HUES48 (cell line): ENCODE measurements at regions not wholly inside any gene's neighbourhood (a gene's known extent, or its start where the extent isn't known, plus 50 kb on each side); places are given as distances from the start of the nearest gene placed in this dataset.

Experiments
- H3K27ac ChIP-seq: one replicate; pipeline ENCODE4 v1.7.0; 2013; ENCODE audit warnings: low read depth, low read length, inconsistent platforms
- H3K27me3 ChIP-seq: 2 replicates; pipeline ENCODE4 v1.6.1; 2013; ENCODE audit warnings: mild to moderate bottlenecking, low read length; ENCODE audit not compliant: control insufficient read depth, insufficient read depth
- H3K36me3 ChIP-seq: 2 replicates; pipeline ENCODE4 v1.6.1; 2013; ENCODE audit warnings: low read length; ENCODE audit not compliant: control insufficient read depth, insufficient read depth
- H3K4me1 ChIP-seq: 2 replicates; pipeline ENCODE4 v1.6.1; 2013; ENCODE audit warnings: mild to moderate bottlenecking, low read length; ENCODE audit not compliant: control insufficient read depth, insufficient read depth
- H3K4me3 ChIP-seq: 2 replicates; pipeline ENCODE4 v1.5.1; 2013; ENCODE audit warnings: mild to moderate bottlenecking, low read depth, low read length
- H3K9ac ChIP-seq: 2 replicates; pipeline ENCODE4 v1.6.1; 2013; ENCODE audit warnings: mild to moderate bottlenecking, low read depth, low read length, moderate library complexity
- H3K9me3 ChIP-seq: 2 replicates; pipeline ENCODE4 v1.6.1; 2013; ENCODE audit warnings: low read length; ENCODE audit not compliant: control insufficient read depth, insufficient read depth

DNA sequence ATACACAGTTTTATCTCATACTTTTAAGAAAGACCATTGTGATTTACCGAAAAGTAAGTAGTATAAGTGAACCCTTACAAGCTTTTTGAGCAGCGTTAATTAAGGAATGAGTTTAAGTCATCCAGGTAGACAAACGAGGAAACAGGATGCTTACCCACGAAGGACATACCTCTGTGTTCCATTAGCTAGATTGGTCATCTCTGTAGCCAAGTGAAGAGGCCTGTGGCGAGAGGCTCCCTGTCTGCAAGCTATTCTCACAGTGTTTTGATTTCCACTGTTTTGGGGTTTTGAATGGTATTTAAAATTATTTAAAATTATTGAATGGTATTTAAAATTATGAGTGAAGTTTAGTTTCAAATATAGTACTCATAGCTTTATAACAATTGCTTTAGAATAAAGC lies 342.1 kb upstream of the RGS6 start:
- Histone ChIP-seq H3K9ac (no peak overlapping the region), H3K4me1 (peaks cover 16% of the 10 kb centered on the region), H3K27ac (no peak overlapping the region), H3K36me3 (0 out of 2 replicates have a peak, but pooled peaks cover 3% of the 10 kb centered on the region), H3K27me3 (no peaks in the 10 kb centered on the region), H3K9me3 (no peaks in the 10 kb centered on the region), H3K4me3 (no peak overlapping the region)

GRCh38 chr14:71591231-71591630 lies 341.0 kb upstream of the RGS6 start:
- no peak overlapping the region for H3K27ac ChIP-seq
- no peaks in the 10 kb centered on the region for H3K9me3 ChIP-seq
- H3K4me1 ChIP-seq = peaks cover 6% of the 10 kb centered on the region
- H3K36me3 ChIP-seq = 0 out of 2 replicates have a peak, but pooled peaks cover 3% of the 10 kb centered on the region
- H3K9ac ChIP-seq = no peak overlapping the region
- H3K4me3 ChIP-seq = no peak overlapping the region
- H3K27me3 ChIP-seq = no peaks in the 10 kb centered on the region

GRCh38 chr14:71591929-71592328 lies 340.3 kb upstream of the RGS6 start:
- H3K9me3 ChIP-seq = no peaks in the 10 kb centered on the region
- H3K27ac ChIP-seq = no peak overlapping the region
- H3K4me3 ChIP-seq = no peak overlapping the region
- H3K4me1 ChIP-seq = no peaks in the 10 kb centered on the region; the same call in 1 of the 2 replicates
- no peak overlapping the region for H3K9ac ChIP-seq
- H3K27me3 ChIP-seq = no peaks in the 10 kb centered on the region
- H3K36me3 ChIP-seq = 0 out of 2 replicates have a peak, but pooled peaks cover 3% of the 10 kb centered on the region

GRCh38 chr14:71592361-71592760 lies 339.9 kb upstream of the RGS6 start:
- H3K9ac ChIP-seq = no peak overlapping the region
- 0 out of 2 replicates have a peak, but pooled peaks cover 3% of the 10 kb centered on the region for H3K36me3 ChIP-seq
- no peak overlapping the region for H3K27ac ChIP-seq
- no peak overlapping the region for H3K4me3 ChIP-seq
- no peaks in the 10 kb centered on the region for H3K9me3 ChIP-seq
- H3K27me3 ChIP-seq = no peaks in the 10 kb centered on the region
- no peaks in the 10 kb centered on the region for H3K4me1 ChIP-seq

GRCh38 chr14:71593966-71594365 lies 338.3 kb upstream of the RGS6 start:
- no peak overlapping the region for H3K27ac ChIP-seq
- H3K4me1 ChIP-seq = no peaks in the 10 kb centered on the region
- H3K36me3 ChIP-seq = 0 out of 2 replicates have a peak, but pooled peaks cover 4% of the 10 kb centered on the region
- no peak overlapping the region for H3K9ac ChIP-seq
- H3K27me3 ChIP-seq = no peaks in the 10 kb centered on the region
- no peak overlapping the region for H3K4me3 ChIP-seq
- no peaks in the 10 kb centered on the region for H3K9me3 ChIP-seq

GRCh38 chr14:71594821-71595220 lies 337.4 kb upstream of the RGS6 start:
- Histone ChIP-seq H3K36me3 (0 out of 2 replicates have a peak, but pooled peaks cover 4% of the 10 kb centered on the region), H3K4me1 (no peaks in the 10 kb centered on the region), H3K27ac (no peak overlapping the region), H3K9me3 (no peaks in the 10 kb centered on the region), H3K4me3 (no peak overlapping the region), H3K9ac (no peak overlapping the region), H3K27me3 (no peaks in the 10 kb centered on the region)

DNA sequence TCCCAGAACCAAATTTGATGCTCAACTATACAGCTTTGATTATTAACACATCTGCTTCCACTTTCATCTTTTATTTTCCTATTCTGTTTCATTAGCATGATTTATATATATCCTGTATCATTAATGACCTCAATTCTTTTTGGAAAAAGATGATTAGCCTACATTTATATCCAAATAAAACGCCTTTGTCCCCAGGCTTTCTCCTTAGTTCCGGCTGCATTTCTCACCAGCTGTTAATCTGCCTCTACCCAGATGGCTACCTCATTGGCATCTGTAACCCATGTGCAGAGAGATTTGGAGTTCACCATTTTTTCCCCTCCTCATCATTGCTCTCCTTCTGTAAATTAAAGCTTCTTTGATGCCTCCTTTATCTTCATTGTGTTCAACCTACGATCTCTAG lies 336.8 kb upstream of the RGS6 start:
- 0 out of 2 replicates have a peak, but pooled peaks cover 6% of the 10 kb centered on the region for H3K9me3 ChIP-seq
- H3K4me3 ChIP-seq = no peak overlapping the region
- no peak overlapping the region for H3K27ac ChIP-seq
- H3K36me3 ChIP-seq = 0 out of 2 replicates have a peak, but pooled peaks cover 4% of the 10 kb centered on the region
- no peak overlapping the region for H3K9ac ChIP-seq
- H3K4me1 ChIP-seq = no peaks in the 10 kb centered on the region
- H3K27me3 ChIP-seq = no peaks in the 10 kb centered on the region

- Histone ChIP-seq H3K27me3 (peaks cover 5% of the 10 kb centered on the region; the same call in 1 of the 2 replicates), H3K4me3 (no peak overlapping the region), H3K9me3 (0 out of 2 replicates have a peak, but pooled peaks cover 7% of the 10 kb centered on the region), H3K36me3 (0 out of 2 replicates have a peak, but pooled peaks cover 4% of the 10 kb centered on the region), H3K4me1 (no peaks in the 10 kb centered on the region), H3K27ac (no peak overlapping the region), H3K9ac (no peak overlapping the region)
Observed at GRCh38 chr14:71597287-71597920, 334.8 kb upstream of the RGS6 start.

DNA sequence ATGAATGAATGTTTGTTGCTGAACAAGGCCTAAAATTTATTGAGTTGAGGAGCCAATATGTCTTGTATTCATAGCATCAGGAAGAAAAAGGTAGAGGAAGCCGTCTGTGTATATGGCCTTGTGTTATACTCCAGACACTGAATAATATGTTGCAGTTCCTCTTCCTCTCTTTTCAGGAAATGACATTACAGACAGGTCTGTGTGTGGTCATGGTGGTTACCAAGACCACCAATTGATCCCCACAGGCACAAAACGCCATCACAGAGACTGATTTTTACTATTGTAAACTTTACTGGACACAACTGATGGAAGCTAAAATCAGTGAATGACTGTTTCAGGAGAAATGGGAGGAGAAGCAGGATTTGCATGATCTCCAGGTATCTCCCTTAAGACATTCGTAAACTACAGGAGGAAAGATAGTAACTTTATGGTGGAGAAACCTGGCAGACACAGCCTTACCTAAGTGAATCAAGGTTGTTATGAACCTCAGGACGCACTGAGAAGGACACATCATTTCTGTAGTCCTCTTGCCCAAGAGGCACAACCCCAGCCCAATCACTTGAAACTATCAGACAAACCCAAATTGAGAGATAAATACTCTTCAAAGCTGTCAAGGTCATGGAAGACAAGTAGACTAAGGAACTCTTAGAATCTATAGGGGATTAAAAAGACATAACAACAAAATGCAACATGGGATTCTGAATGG lies 334.1 kb upstream of the RGS6 start:
- Histone ChIP-seq H3K4me3 (no peak overlapping the region), H3K27me3 (peaks cover 12% of the 10 kb centered on the region; the same call in 1 of the 2 replicates), H3K9ac (no peak overlapping the region), H3K27ac (no peak overlapping the region), H3K9me3 (0 out of 2 replicates have a peak, but pooled peaks cover 7% of the 10 kb centered on the region), H3K36me3 (0 out of 2 replicates have a peak, but pooled peaks cover 4% of the 10 kb centered on the region), H3K4me1 (no peaks in the 10 kb centered on the region)

DNA sequence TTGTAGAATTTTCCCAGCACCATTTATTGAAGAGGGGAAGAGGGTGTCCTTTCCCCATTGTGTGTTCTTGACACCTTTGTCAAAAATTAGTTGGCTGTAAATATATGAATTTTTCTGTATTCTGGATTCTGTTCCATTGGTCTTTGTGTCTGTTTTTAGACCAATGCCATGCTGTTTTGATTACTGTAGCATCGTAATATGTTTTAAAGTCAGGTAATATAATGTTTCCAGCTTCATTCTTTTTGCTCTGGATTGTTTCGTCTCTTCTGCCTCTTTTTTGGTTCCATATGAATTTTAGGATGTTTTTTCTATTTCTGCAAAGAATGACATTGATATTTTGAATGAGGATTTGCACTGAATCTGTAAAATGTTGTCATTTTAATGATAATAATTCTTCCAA lies 331.9 kb upstream of the RGS6 start:
- Histone ChIP-seq H3K27ac (no peak overlapping the region), H3K4me3 (no peak overlapping the region), H3K36me3 (0 out of 2 replicates have a peak, but pooled peaks cover 4% of the 10 kb centered on the region), H3K4me1 (no peaks in the 10 kb centered on the region), H3K9ac (no peak overlapping the region), H3K27me3 (peaks cover 14% of the 10 kb centered on the region; the same call in 1 of the 2 replicates), H3K9me3 (0 out of 2 replicates have a peak, but pooled peaks cover 7% of the 10 kb centered on the region)

DNA sequence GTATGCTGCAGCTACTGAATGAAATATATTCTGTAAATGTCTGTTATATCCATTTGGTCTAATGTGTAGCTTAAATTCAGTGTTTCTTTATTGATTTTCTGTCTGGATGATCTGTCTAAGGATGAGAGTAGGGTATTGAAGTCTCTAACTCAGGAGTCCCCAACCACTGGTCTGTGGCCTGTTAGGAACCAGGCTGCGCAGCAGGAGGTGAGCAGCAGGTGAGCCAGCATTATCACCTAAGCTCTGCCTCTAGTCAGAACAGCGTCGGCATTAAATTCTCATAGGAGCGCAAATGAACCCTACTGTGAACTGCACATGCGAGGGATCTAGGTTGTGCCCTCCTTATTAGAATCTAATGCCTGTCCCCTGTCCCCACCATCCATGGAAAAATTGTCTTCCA lies 329.7 kb upstream of the RGS6 start:
- peaks cover 14% of the 10 kb centered on the region; the same call in 1 of the 2 replicates for H3K27me3 ChIP-seq
- no peak overlapping the region for H3K27ac ChIP-seq
- 0 out of 2 replicates have a peak, but pooled peaks cover 7% of the 10 kb centered on the region for H3K9me3 ChIP-seq
- 0 out of 2 replicates have a peak, but pooled peaks cover 4% of the 10 kb centered on the region for H3K36me3 ChIP-seq
- peaks cover 9% of the 10 kb centered on the region for H3K4me1 ChIP-seq
- H3K4me3 ChIP-seq = no peak overlapping the region
- no peak overlapping the region for H3K9ac ChIP-seq
